HG03103 (cell line): ENCODE measurements at regions not wholly inside any gene's neighbourhood (a gene's known extent, or its start where the extent isn't known, plus 50 kb on each side); places are given as distances from the start of the nearest gene placed in this dataset.

ENCODE experiments used
- ATAC-seq: cut with Tn5 transposase; IDR thresholded peaks from one replicate; pipeline ENCODE4 v1.9.1; 2021; ENCODE audit warnings: low read depth; ENCODE audit not compliant: unreplicated experiment

DNA sequence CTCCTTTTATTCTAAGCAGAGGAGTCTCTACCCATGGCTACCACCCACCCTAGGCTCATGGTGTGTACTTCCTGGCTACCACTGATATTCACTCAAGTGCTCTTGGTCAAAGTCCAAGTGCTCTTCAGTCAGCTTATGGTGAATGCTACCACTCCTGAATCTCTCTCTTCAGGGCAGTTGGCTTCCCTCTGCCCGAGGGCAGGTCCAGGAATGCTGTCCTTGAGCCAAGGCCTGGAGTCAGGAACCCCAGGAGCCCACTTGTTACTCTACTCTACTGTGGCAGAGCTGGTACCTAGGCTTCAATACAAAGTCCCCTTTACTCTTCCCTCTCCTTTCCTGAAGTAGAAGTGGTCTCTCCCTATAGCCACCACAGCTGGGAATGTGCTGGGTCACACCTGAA, 226.0 kb downstream of the DIPK2A start:
- no peak for ATAC-seq

DNA sequence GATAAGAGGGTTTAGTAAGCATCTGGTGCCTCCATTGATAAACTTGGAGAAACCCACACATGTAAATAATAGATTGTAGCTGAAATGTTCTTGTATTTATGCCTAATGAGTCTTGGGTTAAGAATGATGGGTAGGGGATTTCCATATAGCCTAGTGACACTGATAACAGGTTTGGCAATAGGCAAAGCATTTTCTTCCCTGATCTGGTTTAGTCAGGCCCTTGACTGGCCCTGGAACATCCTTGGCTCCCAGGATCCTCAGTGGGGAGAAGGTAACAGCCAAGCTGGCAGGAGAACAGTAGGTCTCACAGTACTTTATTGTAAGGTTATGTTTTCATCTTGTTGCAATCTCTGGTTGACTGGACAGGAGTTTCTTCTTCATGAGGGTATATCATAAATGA, 228.4 kb downstream of the DIPK2A start:
- no peak for ATAC-seq

DNA sequence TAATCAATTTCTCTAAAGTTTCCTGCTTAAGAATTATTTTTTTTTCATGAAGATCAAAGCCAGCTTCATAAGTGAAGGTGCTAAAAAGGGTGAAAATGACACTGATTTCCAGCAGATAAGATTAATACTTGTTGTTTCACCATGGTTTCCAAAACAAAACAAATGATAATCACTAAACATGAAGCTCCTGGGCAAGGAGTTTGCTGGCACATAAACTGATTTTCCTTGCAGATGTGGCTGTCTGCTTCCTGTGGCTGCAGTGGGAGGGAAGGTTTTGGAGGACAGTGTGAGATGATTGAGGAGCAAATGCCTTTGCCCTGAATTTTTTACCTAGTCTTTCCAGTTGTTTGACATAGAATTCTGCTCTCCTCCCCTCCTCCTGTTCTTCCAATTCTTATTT, 228.8 kb downstream of the DIPK2A start:
- no peak for ATAC-seq

DNA sequence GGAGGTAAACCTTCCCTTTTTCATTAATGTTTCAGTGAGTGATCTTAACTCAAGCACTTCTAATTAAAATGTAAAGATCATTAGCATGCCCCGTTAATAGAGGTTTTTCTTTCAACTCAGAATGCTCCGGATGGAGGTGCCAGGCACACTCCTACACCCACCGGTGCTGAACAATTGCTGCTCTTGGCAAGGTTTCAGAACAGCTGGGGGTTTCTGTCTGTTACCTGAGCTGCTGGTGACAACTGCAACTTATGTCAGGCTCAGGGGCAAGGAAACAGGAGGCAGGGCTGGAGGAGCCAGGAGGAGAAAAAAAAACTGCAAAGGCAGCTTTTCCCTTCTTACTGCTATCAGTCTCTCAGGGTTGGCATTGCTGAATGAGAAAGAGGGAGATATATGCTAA, 250.1 kb downstream of the DIPK2A start:
- ATAC-seq, result no peak

DNA sequence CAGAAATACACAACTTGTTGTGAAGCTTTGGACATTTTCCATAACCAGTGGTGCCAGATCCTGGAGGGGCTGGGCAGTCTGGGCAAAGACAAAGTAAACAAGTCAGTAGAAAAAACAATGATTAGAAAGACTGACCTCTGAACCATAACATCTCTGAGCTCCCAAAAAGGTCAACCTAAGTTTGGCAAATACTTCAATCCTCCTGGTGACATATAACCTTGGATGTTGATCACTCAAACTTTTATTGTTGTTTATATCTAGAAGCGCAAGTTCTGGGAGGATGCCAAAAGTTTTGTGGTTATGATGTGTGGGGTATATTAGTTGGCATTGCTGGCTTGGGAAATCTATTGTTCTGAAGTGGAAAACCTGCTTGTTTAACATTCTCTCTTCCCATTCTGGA, 257.7 kb downstream of the DIPK2A start:
- no peak for ATAC-seq

DNA sequence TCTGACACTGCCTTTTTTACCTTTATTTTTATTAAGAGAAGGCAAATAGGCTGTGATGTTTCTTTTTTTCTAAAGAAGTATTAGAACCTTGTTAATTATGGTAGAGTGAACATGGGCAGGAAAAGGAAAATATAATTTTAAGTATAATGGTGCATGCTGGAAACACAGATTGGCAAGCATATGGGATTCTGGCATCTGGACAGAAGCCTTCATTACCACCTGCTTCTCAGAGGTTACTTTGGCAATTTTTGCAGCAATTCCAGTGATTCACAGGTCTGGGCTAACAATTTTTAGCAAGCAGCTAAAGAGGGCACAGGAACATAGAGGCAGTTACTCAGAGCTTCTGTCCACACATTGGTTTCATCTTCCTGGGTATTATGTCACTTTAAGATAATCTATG, 258.3 kb downstream of the DIPK2A start:
- no peak for ATAC-seq

DNA sequence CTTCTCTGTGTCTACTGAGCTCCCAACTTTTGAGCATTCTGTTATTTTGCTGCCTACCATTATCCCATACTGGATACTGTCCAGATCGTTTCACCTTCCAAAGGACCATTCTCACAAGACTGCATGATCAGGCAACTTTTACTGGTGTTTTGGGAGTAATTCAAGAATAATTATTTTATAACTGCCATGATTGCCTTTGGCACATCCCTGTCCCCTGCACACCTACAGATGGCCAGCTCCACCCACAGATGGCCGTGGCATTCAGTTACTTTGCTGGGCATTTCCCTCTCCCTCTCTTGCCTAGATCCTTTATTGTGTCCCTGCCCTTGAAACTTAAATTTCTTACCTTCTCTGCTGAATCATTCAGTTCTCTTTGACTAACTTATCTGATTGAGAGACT, 263.9 kb downstream of the DIPK2A start:
- no peak for ATAC-seq

DNA sequence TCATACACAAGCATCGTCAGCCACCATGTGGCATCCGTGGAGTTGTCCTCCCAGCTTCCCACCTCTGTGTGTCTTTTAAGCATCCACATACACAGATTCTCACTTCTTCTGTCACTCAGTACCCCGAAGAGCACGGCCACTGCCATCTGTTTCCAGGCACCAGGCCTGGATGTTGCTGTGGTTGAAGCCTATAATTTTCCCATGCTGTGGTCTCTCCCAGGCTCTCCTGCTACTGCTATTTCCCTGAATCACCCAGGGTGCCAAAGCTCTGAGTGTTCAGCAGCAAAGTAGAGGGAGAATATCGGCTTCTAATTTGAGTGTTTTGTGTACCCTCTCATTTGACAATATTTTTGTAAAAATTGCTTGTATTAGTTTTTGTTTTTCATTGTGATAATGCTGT, 265.7 kb downstream of the DIPK2A start:
- ATAC-seq, result no peak

DNA sequence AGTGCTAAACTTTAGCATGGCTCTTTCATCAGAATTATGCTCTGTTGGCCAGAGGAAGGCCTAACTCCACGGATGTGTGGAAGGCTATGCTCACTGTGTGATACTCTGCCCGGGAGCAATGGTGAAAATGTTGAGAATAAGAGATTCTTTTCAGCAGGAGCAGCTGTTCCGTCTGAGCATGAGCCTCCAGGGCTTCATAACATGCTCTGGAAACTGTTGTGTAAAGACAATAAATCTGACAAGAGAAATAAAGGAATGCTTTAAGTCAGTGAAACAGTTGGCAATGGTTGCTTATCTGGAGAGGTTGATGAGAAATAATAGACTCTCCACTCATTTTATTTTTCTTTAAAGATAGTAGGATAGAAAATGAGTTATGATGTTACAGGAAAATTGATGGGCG, 269.8 kb downstream of the DIPK2A start:
- ATAC-seq, result no peak

DNA sequence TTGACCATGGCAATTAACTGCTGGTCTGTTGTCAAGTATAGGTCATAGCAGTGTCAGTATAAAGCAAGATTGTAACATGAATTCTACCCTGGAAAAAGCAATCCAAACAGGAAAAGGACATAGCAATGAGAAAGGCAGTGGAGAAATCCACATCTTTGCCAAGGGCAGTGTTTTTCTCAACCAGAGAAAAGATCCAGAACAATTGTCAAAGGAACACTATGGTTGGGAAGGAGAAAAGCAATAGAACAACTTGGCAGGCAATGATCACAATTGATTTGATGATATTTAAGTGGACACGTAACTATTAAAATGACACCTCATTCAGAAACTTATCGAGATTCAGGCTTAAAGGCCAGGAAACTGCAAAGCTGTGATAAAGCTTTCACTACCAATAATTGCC, 271.1 kb downstream of the DIPK2A start:
- ATAC-seq, result no peak

DNA sequence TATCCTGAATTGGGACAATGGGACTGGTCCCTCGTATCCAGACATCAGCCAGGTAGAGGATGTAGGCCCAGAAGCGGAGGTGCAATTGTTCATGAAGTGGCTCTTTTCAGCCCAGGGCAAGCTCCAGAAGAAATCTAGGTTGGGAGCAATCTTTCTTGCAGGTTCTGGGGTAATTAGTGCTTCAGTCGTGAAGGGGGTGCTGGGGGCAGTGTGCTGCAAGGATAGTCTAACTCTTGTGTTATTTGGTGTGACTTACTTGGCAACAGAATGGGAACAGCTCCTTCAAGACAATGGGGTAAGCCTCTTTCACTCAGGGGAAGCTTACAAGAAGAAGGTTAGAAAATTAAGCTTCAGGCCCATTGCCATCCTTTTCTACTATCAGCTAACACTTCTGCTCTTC, 273.0 kb downstream of the DIPK2A start:
- no peak for ATAC-seq

DNA sequence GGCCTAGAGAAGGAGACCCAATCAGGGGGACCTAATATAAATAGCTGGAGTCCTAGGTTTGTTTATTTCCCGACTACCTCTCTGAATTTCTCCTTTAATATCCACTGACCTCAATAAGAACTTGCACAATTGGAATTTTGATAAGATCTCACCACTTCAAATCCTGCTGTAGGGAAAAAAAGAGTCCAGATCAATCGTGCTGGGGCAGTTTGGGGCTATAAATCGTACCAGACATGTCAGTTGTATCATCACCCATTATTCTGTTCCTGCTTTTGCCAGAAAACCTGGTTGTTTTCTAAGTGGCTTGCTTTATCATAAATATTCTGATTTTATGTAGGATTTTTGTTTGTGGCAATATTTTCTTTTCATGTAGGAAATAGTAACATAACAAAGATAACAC, 281.3 kb downstream of the DIPK2A start:
- no peak for ATAC-seq

DNA sequence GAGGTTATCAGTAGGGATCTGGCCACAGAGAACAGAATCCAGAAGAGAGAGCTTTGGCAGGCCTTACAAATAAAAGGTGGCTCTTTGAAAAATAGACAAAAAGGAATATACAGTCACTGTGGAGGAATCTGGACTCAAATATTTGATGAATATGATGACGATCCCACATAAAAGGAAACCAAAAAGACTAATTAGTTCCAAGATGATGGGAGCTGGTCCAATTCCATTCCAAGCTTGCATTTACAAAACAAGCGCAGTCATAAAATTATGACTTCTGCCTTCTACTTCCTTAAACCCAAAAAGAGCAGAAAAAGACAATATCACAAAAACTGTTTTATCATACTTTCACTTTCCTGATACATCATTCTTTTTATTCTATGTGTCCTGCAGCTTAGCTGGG, 285.8 kb downstream of the DIPK2A start:
- ATAC-seq, result no peak

DNA sequence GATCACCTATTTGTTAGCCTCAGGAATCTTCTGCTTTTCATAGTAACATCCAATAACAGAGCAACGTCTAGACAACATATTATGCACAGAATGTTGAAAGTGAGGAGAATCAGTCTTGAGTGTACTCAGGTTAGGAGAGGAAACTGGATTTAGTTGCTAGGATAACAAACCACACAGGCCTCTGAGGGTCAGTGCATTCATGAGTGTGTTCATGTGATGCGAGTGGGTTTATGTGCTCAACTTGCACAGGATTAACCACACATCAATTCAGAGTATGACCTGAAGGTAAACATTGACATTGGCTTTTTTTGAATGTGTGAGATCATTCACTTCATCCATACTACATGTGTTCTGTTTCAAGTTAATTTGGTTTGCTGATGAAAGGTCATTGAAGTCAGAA, 287.6 kb downstream of the DIPK2A start:
- no peak for ATAC-seq

DNA sequence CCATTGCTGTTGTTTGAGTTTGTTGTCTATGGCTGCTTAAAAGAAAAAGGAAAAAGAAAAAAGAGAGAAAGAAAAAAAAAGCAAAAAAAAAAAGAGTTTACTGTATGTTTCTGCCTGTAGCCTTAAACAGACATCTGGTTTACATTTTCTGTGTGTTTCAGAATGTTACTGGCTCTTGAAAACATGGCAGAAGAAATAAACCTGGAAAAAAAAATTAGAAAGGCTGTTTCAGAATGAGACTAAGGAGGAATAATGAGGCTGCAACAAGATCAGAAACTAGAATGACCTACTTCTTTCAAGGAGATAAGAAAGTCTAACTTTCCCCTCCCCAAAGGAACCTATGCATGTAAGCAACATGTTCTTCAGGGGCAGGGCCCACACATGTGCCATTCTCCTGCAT, 292.1 kb downstream of the DIPK2A start:
- ATAC-seq, result no peak

DNA sequence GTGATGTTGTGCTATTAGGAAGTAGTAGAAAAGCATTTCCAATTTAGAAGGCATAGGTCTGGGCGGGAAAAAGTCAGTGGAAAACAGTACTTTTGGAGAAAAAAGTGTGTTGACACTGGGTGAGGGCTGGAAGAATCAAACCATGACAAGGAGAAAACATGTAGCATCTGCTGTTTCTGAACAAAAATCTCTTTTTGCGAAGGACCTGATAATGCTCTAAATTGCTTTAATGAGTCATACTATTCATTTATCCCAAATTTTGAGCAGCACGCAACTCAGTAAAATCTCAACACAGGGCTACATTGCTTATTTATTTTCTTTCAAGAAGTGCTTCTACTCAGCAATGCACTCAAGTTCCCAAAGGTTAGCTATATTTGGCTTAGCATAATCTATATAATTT, 292.7 kb downstream of the DIPK2A start:
- ATAC-seq, result no peak

DNA sequence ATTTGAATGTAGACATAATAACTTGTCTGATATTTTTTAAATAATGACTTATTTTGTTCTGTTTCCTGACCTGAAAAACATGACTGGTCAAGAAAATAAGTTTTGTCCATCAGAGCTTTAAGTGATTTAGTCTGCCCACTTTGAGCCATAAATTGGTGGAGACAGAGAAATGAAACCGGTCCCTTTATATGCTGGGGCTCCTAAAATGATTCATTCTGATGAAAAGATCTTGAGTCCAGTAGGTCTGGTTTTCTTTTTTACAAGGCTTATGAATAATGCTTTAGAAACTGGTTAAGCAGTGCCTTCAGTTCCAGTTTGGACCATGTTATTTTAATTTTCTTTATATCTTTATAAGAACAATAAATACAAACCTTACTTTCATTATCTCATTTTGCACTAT, 293.2 kb downstream of the DIPK2A start:
- no peak for ATAC-seq

DNA sequence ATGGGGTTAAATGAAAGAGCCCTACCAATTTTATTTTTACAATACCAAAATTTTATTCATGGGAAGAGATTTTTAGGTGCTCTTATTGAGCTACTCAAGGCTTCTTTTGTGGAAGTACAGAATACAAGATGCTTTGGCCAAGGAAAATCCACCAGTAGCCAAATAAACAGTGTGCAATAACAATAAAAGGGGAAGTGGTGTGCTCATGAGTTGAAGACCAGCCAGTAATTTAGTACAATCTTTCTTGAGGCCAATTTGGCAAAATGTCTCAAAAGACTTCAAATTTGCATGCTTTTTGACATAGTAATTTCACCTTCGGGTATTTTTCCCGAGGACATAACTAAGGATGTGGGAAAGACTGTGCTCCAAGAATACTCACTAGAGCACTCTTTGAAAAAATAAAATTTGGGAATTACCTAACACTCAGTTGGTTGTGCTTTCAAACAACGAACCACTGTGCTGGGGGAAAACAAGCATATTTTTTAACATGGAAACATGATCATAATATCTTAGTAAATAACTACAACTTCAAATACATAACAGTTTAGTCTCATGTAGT, 294.0 kb downstream of the DIPK2A start:
- no peak for ATAC-seq

DNA sequence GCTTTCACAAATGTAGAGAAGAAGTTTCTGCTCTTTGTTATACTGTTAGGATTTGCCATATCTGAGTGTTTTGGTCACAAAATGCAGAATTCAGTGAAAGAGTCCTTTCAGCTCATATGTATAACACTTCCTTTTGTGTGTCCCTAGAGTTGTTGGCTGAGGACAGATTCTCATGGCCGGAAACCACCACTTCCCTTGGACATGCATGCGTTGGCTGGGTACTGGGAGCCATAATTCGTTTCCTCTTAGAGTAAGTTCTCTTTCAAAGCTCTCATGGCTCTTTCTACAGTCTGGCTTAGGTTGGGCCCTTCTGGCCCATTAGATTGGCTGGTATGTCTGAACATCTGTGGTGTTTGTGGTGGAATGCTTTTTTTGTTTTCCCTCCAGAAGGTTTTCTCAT, 298.5 kb downstream of the DIPK2A start:
- no peak for ATAC-seq

DNA sequence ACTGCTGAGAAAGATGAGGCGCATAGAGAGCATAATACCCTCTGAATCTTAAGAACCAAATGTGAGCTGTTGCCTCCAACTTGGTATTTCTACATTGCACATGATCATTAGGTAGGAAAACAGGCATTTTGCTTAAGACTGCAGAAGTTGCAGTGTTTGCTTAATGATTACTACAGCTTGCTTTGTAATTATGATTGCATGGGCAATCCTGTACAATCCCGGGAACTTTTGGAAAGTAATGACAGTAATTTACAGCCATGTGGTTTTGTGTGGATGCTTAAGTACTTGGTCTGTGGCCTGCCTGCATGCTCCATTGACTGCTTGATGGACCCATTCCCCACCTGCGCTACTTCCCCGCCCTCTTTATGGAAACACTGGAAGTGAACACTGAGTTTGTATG, 301.1 kb downstream of the DIPK2A start:
- ATAC-seq, result no peak

DNA sequence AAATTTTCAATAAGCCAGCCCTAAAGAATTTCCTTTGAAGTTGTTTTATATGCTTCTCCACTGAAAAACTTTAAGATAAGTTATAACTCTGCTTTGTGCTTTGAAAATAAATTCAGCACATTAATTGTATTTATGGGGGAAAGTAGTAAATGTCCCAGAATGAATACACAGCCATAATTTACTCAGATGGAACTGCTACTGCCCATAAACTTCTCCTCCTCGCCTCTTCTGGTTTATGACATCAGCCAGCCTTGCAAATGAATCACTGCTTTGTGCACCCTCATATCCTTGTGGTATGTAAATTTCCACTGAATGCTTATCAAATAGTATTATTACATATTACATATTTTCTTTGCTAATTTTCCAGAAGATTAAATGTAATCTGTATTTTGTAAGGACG, 302.0 kb downstream of the DIPK2A start:
- no peak for ATAC-seq

DNA sequence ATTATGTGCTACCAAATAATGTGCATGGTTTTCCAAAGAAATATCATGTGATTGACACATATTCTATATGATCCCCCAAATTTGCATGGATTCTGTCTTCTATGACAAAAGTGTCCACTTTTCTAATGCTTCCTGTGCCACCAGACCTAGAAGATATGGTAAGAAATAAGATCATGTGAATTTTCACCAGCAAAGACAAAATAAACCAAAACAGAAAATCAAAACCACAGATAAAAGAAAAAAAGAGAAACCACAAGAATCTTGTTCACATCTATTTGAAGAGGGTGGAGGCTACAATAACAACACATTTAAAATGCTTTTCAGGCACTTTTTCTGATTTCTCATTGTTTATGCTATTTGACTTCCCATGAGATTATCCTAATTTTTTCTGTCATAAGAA, 303.4 kb downstream of the DIPK2A start:
- no peak for ATAC-seq

DNA sequence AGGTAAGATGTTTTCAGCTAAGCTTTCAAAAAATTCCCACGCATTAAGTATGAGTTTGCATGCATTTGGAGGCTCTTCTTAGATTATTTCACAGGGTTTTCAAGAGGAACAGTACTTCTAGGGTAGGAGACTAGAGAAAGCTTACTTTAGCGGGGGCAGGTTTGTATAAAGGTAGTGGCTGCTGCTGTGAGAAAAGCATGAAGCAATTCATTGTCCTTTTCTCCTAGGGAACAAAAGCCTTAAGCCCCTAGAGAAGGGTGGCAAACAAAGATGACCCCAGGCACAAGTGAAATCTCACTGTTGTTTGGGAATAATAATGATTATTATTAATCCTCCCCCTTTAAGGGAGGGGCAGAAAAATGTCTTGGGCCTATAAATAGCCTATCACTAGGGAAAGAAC, 310.7 kb downstream of the DIPK2A start:
- ATAC-seq, result no peak
